DND-41 (cell line): ENCODE measurements at regions not wholly inside any gene's neighbourhood (a gene's known extent, or its start where the extent isn't known, plus 50 kb on each side); places are given as distances from the start of the nearest gene placed in this dataset.

Source experiments
- ATAC-seq: fragments of 200-7000 bp; cut with Tn5 transposase; 3 replicates; pipeline ENCODE4 v1.9.1; 2021; ENCODE audit warnings: low read depth; ENCODE audit not compliant: insufficient read depth
- DNase-seq: peaks from one replicate; pipeline ENCODE4 v3.0.0-alpha.2; 2020
- H2AFZ ChIP-seq: 2 replicates; pipeline ENCODE4 v1.6.0; 2012; ENCODE audit warnings: low read depth, low read length
- H3K27ac ChIP-seq: 2 replicates; pipeline ENCODE4 v1.5.1; 2012; ENCODE audit warnings: low read length, inconsistent platforms
- H3K27me3 ChIP-seq: fragments of 200-600 bp; sonication (generic); 2 replicates; pipeline ENCODE4 v1.6.0; 2012; ENCODE audit warnings: low read length, mild to moderate bottlenecking, inconsistent platforms; ENCODE audit not compliant: insufficient read depth, poor library complexity
- H3K36me3 ChIP-seq: 2 replicates; pipeline ENCODE4 v1.5.1; 2012; ENCODE audit warnings: low read length, inconsistent platforms; ENCODE audit not compliant: insufficient read depth
- H3K4me1 ChIP-seq: 2 replicates; pipeline ENCODE4 v1.5.1; 2012; ENCODE audit warnings: mild to moderate bottlenecking, low read length; ENCODE audit not compliant: insufficient read depth
- H3K4me2 ChIP-seq: 2 replicates; pipeline ENCODE4 v1.6.0; 2012; ENCODE audit warnings: mild to moderate bottlenecking, moderate library complexity, low read length, inconsistent platforms; ENCODE audit not compliant: insufficient read depth
- H3K4me3 ChIP-seq, 2 experiments: fragments of 200-600 bp in 1 of 2; shearing (Covaris generic) in 1 of 2; 2 replicates each; pipeline ENCODE4 v1.5.1; 2012 to 2016; ENCODE audit warnings: inconsistent platforms in 2 of 2, low read length in 2 of 2, mild to moderate bottlenecking in 2 of 2, low read depth in 1 of 2, moderate library complexity in 1 of 2
- H3K79me2 ChIP-seq: 2 replicates; pipeline ENCODE4 v1.6.0; 2012; ENCODE audit warnings: low read length, inconsistent platforms; ENCODE audit not compliant: insufficient read depth
- H3K9ac ChIP-seq: 2 replicates; pipeline ENCODE4 v1.6.0; 2012; ENCODE audit warnings: low read depth, mild to moderate bottlenecking, inconsistent platforms, low read length, moderate library complexity
- H3K9me3 ChIP-seq: 2 replicates; pipeline ENCODE4 v1.5.1; 2012; ENCODE audit warnings: low read length, moderate library complexity, mild to moderate bottlenecking, inconsistent platforms; ENCODE audit not compliant: insufficient read depth, severe bottlenecking
- H4K20me1 ChIP-seq: 2 replicates; pipeline ENCODE4 v1.6.0; 2012; ENCODE audit warnings: low read length; ENCODE audit not compliant: insufficient read depth
- EZH2 ChIP-seq: IDR thresholded peaks from 3 replicates; pipeline ENCODE4 v1.6.1; 2012; ENCODE audit warnings: borderline replicate concordance, low read depth, mild to moderate bottlenecking, moderate library complexity, low read length, inconsistent platforms; ENCODE audit not compliant: severe bottlenecking
- TF ChIP-seq, protein P1 (sequence below): IDR thresholded peaks from 2 replicates; pipeline ENCODE4 v1.5.1; 2012; ENCODE audit warnings: borderline replicate concordance, low read length, moderate library complexity, mild to moderate bottlenecking; ENCODE audit not compliant: poor library complexity, severe bottlenecking; ENCODE audit errors: extremely low read depth

DNA sequence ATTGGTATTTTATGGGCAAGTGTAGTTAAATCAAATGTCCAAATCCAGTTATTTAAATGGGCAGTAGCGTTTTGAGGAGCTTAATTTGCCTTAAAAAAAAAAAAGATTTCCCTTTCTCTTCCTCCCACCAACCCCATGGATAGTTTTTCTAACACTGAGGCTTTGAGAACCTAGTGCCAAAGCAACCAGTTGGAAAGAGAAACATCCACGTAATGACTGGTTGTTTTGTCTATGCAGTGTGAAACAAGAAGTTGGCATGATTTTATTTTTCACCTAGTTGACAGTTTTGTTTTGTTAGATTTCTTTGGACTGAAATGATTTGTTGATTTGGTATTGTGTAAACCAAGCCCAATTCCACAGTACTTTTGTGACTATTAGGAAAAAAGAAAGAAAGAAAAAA, 170.0 kb downstream of the SOX2 start:
- H3K9ac ChIP-seq, result no peak overlapping the region
- H3K27ac ChIP-seq, result no peak overlapping the region
- TF ChIP-seq EZH2, result no peak
- TF ChIP-seq, protein P1, sequence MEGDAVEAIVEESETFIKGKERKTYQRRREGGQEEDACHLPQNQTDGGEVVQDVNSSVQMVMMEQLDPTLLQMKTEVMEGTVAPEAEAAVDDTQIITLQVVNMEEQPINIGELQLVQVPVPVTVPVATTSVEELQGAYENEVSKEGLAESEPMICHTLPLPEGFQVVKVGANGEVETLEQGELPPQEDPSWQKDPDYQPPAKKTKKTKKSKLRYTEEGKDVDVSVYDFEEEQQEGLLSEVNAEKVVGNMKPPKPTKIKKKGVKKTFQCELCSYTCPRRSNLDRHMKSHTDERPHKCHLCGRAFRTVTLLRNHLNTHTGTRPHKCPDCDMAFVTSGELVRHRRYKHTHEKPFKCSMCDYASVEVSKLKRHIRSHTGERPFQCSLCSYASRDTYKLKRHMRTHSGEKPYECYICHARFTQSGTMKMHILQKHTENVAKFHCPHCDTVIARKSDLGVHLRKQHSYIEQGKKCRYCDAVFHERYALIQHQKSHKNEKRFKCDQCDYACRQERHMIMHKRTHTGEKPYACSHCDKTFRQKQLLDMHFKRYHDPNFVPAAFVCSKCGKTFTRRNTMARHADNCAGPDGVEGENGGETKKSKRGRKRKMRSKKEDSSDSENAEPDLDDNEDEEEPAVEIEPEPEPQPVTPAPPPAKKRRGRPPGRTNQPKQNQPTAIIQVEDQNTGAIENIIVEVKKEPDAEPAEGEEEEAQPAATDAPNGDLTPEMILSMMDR, result no peak
- DNase-seq (no peak), ATAC-seq (no peak)
- no peaks in the 10 kb centered on the region for H4K20me1 ChIP-seq
- no peaks in the 10 kb centered on the region for H3K4me1 ChIP-seq
- H3K79me2 ChIP-seq, result no peaks in the 10 kb centered on the region
- H3K4me2 ChIP-seq, result no peak overlapping the region
- no peaks in the 10 kb centered on the region for H3K36me3 ChIP-seq
- no peak overlapping the region for H2AFZ ChIP-seq
- H3K4me3 ChIP-seq, result no peak overlapping the region
- H3K27me3 ChIP-seq, result no peaks in the 10 kb centered on the region
- H3K9me3 ChIP-seq, result no peaks in the 10 kb centered on the region

DNA sequence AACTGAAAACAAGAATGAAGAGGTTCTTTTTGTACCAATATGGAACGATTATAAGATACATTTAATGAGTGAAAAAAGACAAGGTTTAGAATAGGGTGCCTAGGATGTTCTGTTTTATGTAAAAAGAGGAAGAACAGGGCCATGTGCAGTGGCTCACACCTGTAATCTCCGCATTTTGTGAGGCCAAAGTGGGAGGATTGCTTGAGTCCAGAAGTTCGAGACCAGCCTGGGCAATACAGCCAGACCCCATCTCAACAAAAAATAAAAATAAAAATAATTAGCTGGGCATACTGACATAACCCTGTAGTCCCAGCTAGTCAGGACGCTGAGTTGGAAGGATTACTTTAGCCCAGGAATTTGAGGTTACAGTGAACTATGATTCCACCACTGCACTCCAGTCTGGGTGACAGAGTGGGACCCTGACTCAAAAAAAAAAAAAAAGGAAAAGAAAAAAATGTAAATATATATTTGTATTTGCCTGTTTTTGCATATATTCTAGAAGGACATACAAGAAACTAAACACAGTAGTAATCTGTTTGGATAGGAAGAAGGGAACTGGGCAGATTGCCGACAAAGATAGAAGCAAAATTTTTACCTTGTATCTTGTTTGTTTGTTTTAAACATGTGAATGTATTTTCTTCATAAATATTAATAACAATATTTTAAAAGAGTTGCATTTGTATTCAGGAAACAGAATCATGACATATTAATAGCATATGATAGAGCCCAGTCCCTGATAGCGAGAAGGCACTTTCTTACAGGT, 174.3 kb downstream of the SOX2 start:
- H3K27ac ChIP-seq, result no peak overlapping the region
- H3K4me2 ChIP-seq, result no peak overlapping the region
- H4K20me1 ChIP-seq, result no peaks in the 10 kb centered on the region
- no peak overlapping the region for H3K9ac ChIP-seq
- no peak overlapping the region for H2AFZ ChIP-seq
- H3K79me2 ChIP-seq, result no peaks in the 10 kb centered on the region
- no peak for ATAC-seq
- no peak overlapping the region for H3K4me3 ChIP-seq
- no peaks in the 10 kb centered on the region for H3K27me3 ChIP-seq
- TF ChIP-seq, protein P1, result no peak
- TF ChIP-seq EZH2, result no peak
- DNase-seq, result no peak
- H3K36me3 ChIP-seq, result no peaks in the 10 kb centered on the region
- H3K4me1 ChIP-seq, result no peaks in the 10 kb centered on the region
- H3K9me3 ChIP-seq, result no peaks in the 10 kb centered on the region

DNA sequence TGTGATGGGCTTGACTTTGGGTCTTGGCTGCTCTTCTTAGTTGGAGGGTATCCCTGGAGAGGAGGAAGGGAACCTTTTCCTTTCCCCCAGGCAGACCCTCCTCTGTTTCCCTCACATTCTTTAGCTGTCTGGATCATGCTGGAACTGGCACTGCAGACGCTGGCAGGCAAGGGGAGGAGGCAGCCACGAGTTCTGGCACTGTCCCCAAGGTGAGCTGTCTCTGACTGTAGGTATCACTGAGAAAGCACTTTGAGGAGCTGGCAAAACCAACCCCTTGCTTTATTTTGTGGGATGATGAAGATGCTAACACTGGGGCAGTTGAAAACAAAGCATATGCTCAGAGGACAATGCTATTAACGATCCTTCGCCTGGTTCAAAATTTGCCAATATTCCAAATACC, 175.0 kb downstream of the SOX2 start:
- H4K20me1 ChIP-seq, result no peaks in the 10 kb centered on the region
- no peaks in the 10 kb centered on the region for H3K79me2 ChIP-seq
- no peak overlapping the region for H3K9ac ChIP-seq
- no peaks in the 10 kb centered on the region for H3K9me3 ChIP-seq
- no peaks in the 10 kb centered on the region for H3K27me3 ChIP-seq
- no peak for ATAC-seq
- TF ChIP-seq EZH2, result no peak
- TF ChIP-seq, protein P1, result no peak
- H2AFZ ChIP-seq, result no peak overlapping the region
- no peak overlapping the region for H3K27ac ChIP-seq
- H3K4me3 ChIP-seq, result no peak overlapping the region
- no peaks in the 10 kb centered on the region for H3K36me3 ChIP-seq
- no peaks in the 10 kb centered on the region for H3K4me1 ChIP-seq
- H3K4me2 ChIP-seq, result no peak overlapping the region
- DNase-seq, result no peak

DNA sequence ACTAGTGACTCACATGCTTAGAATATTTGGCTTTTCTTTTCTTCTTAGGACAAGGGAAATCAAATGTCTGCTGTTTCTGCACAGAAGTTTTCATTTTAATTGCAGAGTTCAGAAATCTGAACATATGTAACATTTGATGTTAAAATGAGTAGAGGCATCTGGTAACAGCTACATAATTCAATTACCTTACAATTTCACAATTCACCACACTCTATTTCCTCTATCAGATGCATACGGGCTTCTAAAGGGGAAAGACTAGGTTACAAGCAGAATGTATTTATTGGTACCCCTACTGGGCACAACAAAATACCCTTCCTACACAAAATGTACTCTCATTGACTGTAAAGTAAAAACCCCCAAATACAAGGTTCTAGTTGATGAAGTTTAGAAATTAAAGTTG, 176.0 kb downstream of the SOX2 start:
- no peak for DNase-seq
- Histone ChIP-seq H3K9ac (no peak overlapping the region), H3K36me3 (no peaks in the 10 kb centered on the region), H3K4me1 (no peaks in the 10 kb centered on the region), H2AFZ (no peak overlapping the region), H3K4me3 (no peak overlapping the region), H3K27me3 (no peaks in the 10 kb centered on the region), H3K4me2 (no peak overlapping the region), H4K20me1 (no peaks in the 10 kb centered on the region), H3K79me2 (no peaks in the 10 kb centered on the region), H3K27ac (no peak overlapping the region), H3K9me3 (no peaks in the 10 kb centered on the region)
- TF ChIP-seq, protein P1, result no peak
- TF ChIP-seq EZH2, result no peak
- ATAC-seq, result no peak
